Ramos (cell line): ENCODE measurements at regions not wholly inside any gene's neighbourhood (a gene's known extent, or its start where the extent isn't known, plus 50 kb on each side); places are given as distances from the start of the nearest gene placed in this dataset.
"Not testable (repeated sequence)": the region's sequence is repeated elsewhere in the genome, so short reads cannot be mapped to it uniquely, and the experiment has no call there.

Experiments
- in situ Hi-C: fragments of 300-500 bp; cut with MboI; formaldehyde crosslinking; loops from one replicate; pipeline ENCODE4 v1.14.3; 2022; ENCODE audit warnings: low sequenced_read_pairs; ENCODE audit not compliant: unreplicated experiment

- in situ Hi-C loops = not testable (repeated sequence)
Measured at GRCh38 chr22:22296047-22296446, 51.5 kb downstream of the VPREB1 start.

- in situ Hi-C loops = not testable (repeated sequence)
Measured at GRCh38 chr22:22297159-22297793, 52.7 kb downstream of the VPREB1 start.

GRCh38 chr22:22297794-22298653 lies 53.4 kb downstream of the VPREB1 start:
- in situ Hi-C loops = not testable (repeated sequence)

DNA sequence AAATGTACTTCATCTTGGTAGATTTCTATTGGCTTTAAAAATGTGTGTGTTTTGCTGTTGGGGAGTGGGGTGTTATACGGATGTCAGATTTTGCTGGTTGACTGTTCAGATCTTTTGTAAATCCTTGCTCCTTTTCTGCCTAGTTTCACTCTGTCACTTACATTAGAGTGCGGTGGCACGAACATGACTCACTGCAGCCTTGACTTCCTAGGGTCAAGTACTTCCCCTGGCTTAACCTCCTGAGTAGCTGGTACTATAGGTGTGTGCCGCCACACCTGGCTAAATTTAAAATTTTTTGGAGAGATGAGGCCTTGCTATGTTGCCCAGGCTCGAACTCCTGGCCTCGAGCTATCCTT lies 54.0 kb downstream of the VPREB1 start:
- in situ Hi-C loops = not testable (repeated sequence)

DNA sequence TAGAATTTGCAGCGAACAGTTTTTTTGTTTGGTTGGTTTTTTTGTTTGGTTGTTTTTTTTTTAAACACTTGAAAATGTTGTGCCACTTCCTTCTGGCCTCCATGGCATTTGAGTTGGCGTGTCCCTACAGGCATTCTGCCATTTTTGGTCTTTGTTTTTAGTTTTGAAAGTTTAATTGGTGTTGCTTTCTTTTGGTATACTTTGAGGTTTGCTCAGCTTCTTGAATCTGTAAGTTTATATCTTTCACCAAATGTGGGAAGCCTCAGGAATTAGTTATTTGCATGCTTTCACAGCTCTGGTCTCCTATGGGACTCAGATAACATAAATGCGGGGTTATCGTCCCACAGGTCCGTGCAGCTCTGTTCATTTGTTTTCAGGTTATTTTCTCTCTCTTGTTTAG lies 55.9 kb downstream of the VPREB1 start:
- in situ Hi-C loops = not testable (repeated sequence)

- in situ Hi-C loops = not testable (repeated sequence)
Measured at GRCh38 chr22:22300946-22301345, 56.4 kb downstream of the VPREB1 start.

DNA sequence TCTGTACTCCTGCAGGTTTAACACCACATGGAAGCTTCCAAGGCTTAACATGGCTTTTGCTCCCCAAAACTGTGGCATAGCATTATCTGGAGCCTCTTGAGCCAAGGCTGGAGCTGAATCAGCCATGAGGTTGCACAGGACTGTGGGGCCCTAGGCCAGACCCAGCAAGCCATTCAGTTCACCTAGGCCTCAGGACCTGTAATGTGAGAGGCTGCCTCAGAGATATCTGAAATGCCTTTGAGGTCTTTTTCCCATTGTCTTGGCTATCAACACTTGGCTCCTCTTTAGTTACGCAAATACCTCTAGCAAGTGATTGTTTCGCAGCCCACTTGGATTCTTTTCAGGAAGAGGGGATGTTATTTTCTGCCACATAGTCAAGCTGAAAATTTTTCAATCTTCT lies 72.0 kb downstream of the VPREB1 start:
- in situ Hi-C loops = no loop called here

- in situ Hi-C loops = no loop called here
Measured at GRCh38 chr22:22318723-22319465, 74.3 kb downstream of the VPREB1 start.

- in situ Hi-C loops = not testable (repeated sequence)
Measured at GRCh38 chr22:22321743-22322611, 77.4 kb downstream of the VPREB1 start.

GRCh38 chr22:22322792-22323191 lies 78.2 kb downstream of the VPREB1 start:
- in situ Hi-C loops = no loop called here

GRCh38 chr22:22327723-22328122 lies 83.1 kb downstream of the VPREB1 start:
- in situ Hi-C loops = no loop called here

GRCh38 chr22:22329792-22330191 lies 85.2 kb downstream of the VPREB1 start:
- in situ Hi-C loops = no loop called here

- in situ Hi-C loops = not testable (repeated sequence)
Measured at GRCh38 chr22:22335640-22336039, 91.1 kb downstream of the VPREB1 start.

GRCh38 chr22:22336333-22336732 lies 91.7 kb downstream of the VPREB1 start:
- in situ Hi-C loops = not testable (repeated sequence)

DNA sequence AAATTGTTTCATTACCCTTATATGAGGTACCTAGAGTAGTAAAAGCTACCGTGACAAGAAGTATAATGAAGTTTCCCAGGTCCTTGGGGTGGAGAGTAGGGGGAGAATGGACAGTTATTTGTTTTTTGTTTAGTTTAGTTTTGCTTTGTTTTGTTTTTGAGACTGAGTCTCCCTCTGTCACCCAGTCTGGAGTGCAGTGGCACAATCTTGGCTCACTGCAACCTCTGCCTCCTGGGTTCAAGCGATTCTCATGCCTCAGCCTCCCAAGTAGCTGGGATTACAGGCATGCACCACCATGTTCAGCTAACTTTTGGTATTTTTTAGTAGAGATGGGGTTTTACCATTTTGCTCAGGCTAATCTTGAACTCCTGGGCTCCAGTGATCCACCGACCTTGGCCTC lies 94.2 kb downstream of the VPREB1 start:
- in situ Hi-C loops = not testable (repeated sequence)

- in situ Hi-C loops = no loop called here
Measured at GRCh38 chr22:22341736-22342135, 97.2 kb downstream of the VPREB1 start.

GRCh38 chr22:22342697-22343580 lies 98.4 kb downstream of the VPREB1 start:
- in situ Hi-C loops = no loop called here

- in situ Hi-C loops = no loop called here
Measured at GRCh38 chr22:22343581-22344296, 99.2 kb downstream of the VPREB1 start.

GRCh38 chr22:22344430-22344829 lies 99.8 kb downstream of the VPREB1 start:
- in situ Hi-C loops = no loop called here
